ENCODE measurements at regions not wholly inside any gene's neighbourhood (a gene's known extent, or its start where the extent isn't known, plus 50 kb on each side); places are given as distances from the start of the nearest gene placed in this dataset.

- no peaks in the 10 kb centered on the region for H3K36me3 ChIP-seq (replicated peaks in 1 of 2; ENCODE audit: control extremely low read depth in 1 of 2, control insufficient read depth in 1 of 2, extremely low read depth in 1 of 2, insufficient read depth in 2 of 2, low read length in 1 of 2)
- no peak for ATAC-seq (ENCODE audit: low read depth)
- H3K4me2 ChIP-seq (replicated peaks; ENCODE audit: low read depth, low read length, poor library complexity, severe bottlenecking), result no peak overlapping the region
- no peak overlapping the region for H3K27ac ChIP-seq (ENCODE audit: low read length in 2 of 2)
- intact Hi-C loops (cut with micrococcal nuclease), result no loop called here
- WGBS (ENCODE audit: insufficient coverage), result 30% methylated on average over 7 of the region's 8 CpGs
- no peak overlapping the region for H3K4me3 ChIP-seq (ENCODE audit: control extremely low read depth in 1 of 5, extremely low read depth in 1 of 5, insufficient read depth in 1 of 5, low read depth in 2 of 5, low read length in 4 of 5)
- ChIA-PET CTCF (no interaction called here), POLR2A (no interaction called here)
- no peak for TF ChIP-seq EZH2 (IDR thresholded peaks at IDR 0.05; ENCODE audit: borderline replicate concordance, insufficient read depth, low read depth, low read length, poor library complexity, severe bottlenecking)
- Mint-ChIP-seq H3K4me1 (no peaks in the 10 kb centered on the region), H3K27me3 (peaks cover 15% of the 10 kb centered on the region), H3K4me3 (no peak overlapping the region), H3K27ac (no peak overlapping the region), H3K9me3 (ENCODE audit: insufficient read depth) (peaks cover 4% of the 10 kb centered on the region)
- DNase-seq, result no peak
- no peaks in the 10 kb centered on the region for H4K20me1 ChIP-seq (ENCODE audit: control insufficient read depth, insufficient read depth, low read length, poor library complexity, severe bottlenecking)
- H2AFZ ChIP-seq (ENCODE audit: insufficient read depth, low read depth, low read length, poor library complexity, severe bottlenecking), result no peak overlapping the region
- H3K27me3 ChIP-seq (replicated peaks in 1 of 4; ENCODE audit: control extremely low read depth in 1 of 4, control insufficient read depth in 3 of 4, insufficient read depth in 4 of 4, low read length in 3 of 4), result no peaks in the 10 kb centered on the region
- H3K79me2 ChIP-seq (ENCODE audit: control insufficient read depth, insufficient read depth, low read length), result no peaks in the 10 kb centered on the region
- peaks cover 2 to 6% (median 2%) of the 10 kb centered on the region in 3 donors for H3K9me3 ChIP-seq (ENCODE audit: control extremely low read depth in 1 of 3, control insufficient read depth in 2 of 3, insufficient read depth in 1 of 3, low read length in 2 of 3)
- H3K9ac ChIP-seq (ENCODE audit: low read length), result no peak overlapping the region
- H3K4me1 ChIP-seq (ENCODE audit: control insufficient read depth in 2 of 2, insufficient read depth in 2 of 2, low read length in 2 of 2), result no peaks in the 10 kb centered on the region
Measured at GRCh38 chr7:41459623-41460261, 243.1 kb downstream of the INHBA start.

- H3K4me1 ChIP-seq (ENCODE audit: control insufficient read depth in 2 of 2, insufficient read depth in 2 of 2, low read length in 2 of 2), result no peaks in the 10 kb centered on the region
- no peak overlapping the region for H3K9ac ChIP-seq (ENCODE audit: low read length)
- H3K27ac ChIP-seq (ENCODE audit: low read length in 2 of 2), result no peak overlapping the region
- H3K36me3 ChIP-seq (replicated peaks in 1 of 2; ENCODE audit: control extremely low read depth in 1 of 2, control insufficient read depth in 1 of 2, extremely low read depth in 1 of 2, insufficient read depth in 2 of 2, low read length in 1 of 2), result no peaks in the 10 kb centered on the region
- H3K4me1 Mint-ChIP-seq, result no peaks in the 10 kb centered on the region
- CTCF ChIA-PET, result no interaction called here
- H3K4me3 Mint-ChIP-seq, result no peak overlapping the region
- peaks cover 4% of the 10 kb centered on the region for H3K9me3 Mint-ChIP-seq (ENCODE audit: insufficient read depth)
- DNase-seq (no peak), ATAC-seq (ENCODE audit: low read depth) (no peak)
- TF ChIP-seq CTCF (IDR thresholded peaks at IDR 0.05) (no peak), EZH2 (IDR thresholded peaks at IDR 0.05; ENCODE audit: borderline replicate concordance, insufficient read depth, low read depth, low read length, poor library complexity, severe bottlenecking) (no peak)
- H3K79me2 ChIP-seq (ENCODE audit: control insufficient read depth, insufficient read depth, low read length), result no peaks in the 10 kb centered on the region
- no peak overlapping the region for H3K4me3 ChIP-seq (ENCODE audit: control extremely low read depth in 1 of 5, extremely low read depth in 1 of 5, insufficient read depth in 1 of 5, low read depth in 2 of 5, low read length in 4 of 5)
- peaks cover 15% of the 10 kb centered on the region for H3K27me3 Mint-ChIP-seq
- WGBS (ENCODE audit: insufficient coverage), result 80% methylated on average over 1 of the region's 5 CpGs
- H3K9me3 ChIP-seq (ENCODE audit: control extremely low read depth in 1 of 3, control insufficient read depth in 2 of 3, insufficient read depth in 1 of 3, low read length in 2 of 3), result peaks cover 2 to 6% (median 2%) of the 10 kb centered on the region in 3 donors
- no peak overlapping the region for H3K27ac Mint-ChIP-seq
- no peaks in the 10 kb centered on the region for H4K20me1 ChIP-seq (ENCODE audit: control insufficient read depth, insufficient read depth, low read length, poor library complexity, severe bottlenecking)
- no peak overlapping the region for H3K4me2 ChIP-seq (replicated peaks; ENCODE audit: low read depth, low read length, poor library complexity, severe bottlenecking)
- no peak overlapping the region for H2AFZ ChIP-seq (ENCODE audit: insufficient read depth, low read depth, low read length, poor library complexity, severe bottlenecking)
- POLR2A ChIA-PET, result no interaction called here
- intact Hi-C loops (cut with micrococcal nuclease), result no loop called here
- H3K27me3 ChIP-seq (replicated peaks in 1 of 4; ENCODE audit: control extremely low read depth in 1 of 4, control insufficient read depth in 3 of 4, insufficient read depth in 4 of 4, low read length in 3 of 4), result no peaks in the 10 kb centered on the region
Measured at GRCh38 chr7:41459183-41459582, 243.7 kb downstream of the INHBA start.
